ENCODE measurements at regions not wholly inside any gene's neighbourhood (a gene's known extent, or its start where the extent isn't known, plus 50 kb on each side); places are given as distances from the start of the nearest gene placed in this dataset.

DNA sequence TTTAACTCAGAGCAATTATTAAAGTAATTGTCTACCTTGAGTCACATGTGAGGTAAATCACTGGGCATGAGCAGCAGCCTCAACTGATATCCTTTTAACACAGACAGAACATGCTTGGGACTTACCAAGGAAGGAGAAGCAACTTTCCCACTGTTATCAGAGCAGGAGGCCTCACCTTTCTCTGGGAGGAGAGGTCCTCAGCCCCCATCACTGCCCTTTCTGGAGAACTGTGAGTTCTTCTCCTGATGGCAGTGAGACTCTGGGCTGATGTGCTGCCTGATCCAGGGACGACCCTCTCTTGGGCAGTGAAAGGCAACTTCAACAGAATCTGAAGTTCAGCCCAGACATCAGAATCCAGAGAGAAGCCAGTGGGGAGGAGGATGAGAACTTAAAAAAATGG lies 343.4 kb upstream of the IRX1 start:
- no TSS peak for BruUV-seq (replicated peaks)
- POLR2A ChIA-PET, result no interaction called here
- Histone ChIP-seq H3K4me1 (ENCODE audit: control insufficient read depth, insufficient read depth, low read length) (no peaks in the 10 kb centered on the region), H3K27me3 (ENCODE audit: control insufficient read depth, insufficient read depth, low read length) (no peaks in the 10 kb centered on the region), H3K36me3 (ENCODE audit: control insufficient read depth, insufficient read depth, low read length) (no peaks in the 10 kb centered on the region), H3K9me3 (ENCODE audit: control insufficient read depth, insufficient read depth, low read depth, low read length) (no peaks in the 10 kb centered on the region), H3K27ac (ENCODE audit: low read length) (no peak overlapping the region), H3K4me3 (ENCODE audit: low read depth in 2 of 2, low read length in 2 of 2) (no peak overlapping the region)
- ATAC-seq (no peak), DNase-seq (ENCODE audit: low read depth, low spot score) (no peak)
- CTCF ChIA-PET, result no interaction called here
- TF ChIP-seq TCF7L2 (IDR thresholded peaks at IDR 0.05; ENCODE audit: low read depth, low read length) (no peak), POLR2AphosphoS5 (IDR thresholded peaks at IDR 0.05; ENCODE audit: low read depth, low read length) (no peak), SIN3A (IDR thresholded peaks at IDR 0.05; ENCODE audit: borderline replicate concordance, insufficient read depth, low read depth, low read length) (no peak), CTCF (IDR thresholded peaks at IDR 0.05) (no peak), REST (IDR thresholded peaks at IDR 0.05; ENCODE audit: insufficient read depth in 1 of 2, low read depth in 2 of 2, low read length in 1 of 2) (no peak)
- in situ Hi-C loops (cut with HindIII; ENCODE audit: low pct_unique_long_range_greater_than_20kb, low sequenced_read_pairs) (no loop called here), intact Hi-C loops (cut with micrococcal nuclease; ENCODE audit: unreplicated experiment) (no loop called here)

DNA sequence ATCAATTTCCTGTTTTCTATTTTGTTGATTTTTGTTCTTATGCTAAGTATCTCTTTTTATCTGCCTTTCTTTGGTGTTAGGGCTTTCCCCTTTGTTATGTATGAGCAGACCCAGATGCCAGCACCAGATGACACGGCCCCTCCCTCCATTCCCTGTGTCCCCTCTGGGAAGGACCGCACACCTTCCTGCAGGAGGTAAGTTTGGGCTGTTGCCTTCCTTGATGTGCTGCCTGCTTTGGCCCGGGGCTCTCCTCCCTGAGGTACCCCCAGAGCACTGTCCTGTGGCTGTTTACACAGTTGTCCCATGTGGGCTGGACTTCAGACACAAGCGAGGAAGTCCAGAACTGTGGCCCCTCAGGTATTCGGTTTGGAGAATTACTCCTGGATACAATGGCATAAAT lies 343.8 kb upstream of the IRX1 start:
- in situ Hi-C loops (cut with HindIII; ENCODE audit: low pct_unique_long_range_greater_than_20kb, low sequenced_read_pairs), result no loop called here

DNA sequence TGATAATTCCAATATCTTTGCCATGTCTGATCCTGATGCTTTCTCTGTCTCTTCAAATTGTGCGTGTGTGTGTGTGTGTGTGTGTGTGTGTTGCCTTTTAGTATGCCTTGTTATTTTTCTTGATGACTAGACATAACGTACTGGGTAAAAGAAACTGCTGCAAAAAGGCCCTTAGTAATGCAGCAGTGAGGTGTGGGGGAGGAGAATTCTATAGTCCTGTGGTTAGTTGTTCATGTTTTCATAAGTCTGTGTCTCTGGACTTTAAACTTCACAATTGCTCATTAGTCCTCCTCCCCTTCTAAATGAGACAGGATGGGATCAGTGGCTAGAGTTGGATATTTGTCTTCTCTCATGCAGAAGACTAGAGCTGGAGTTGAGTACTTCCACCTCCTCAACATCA lies 346.2 kb upstream of the IRX1 start:
- ChIA-PET POLR2A (no interaction called here), CTCF (no interaction called here)
- Histone ChIP-seq H3K4me1 (ENCODE audit: control insufficient read depth, insufficient read depth, low read length) (no peaks in the 10 kb centered on the region), H3K4me3 (ENCODE audit: low read depth in 2 of 2, low read length in 2 of 2) (no peak overlapping the region), H3K36me3 (ENCODE audit: control insufficient read depth, insufficient read depth, low read length) (no peaks in the 10 kb centered on the region), H3K27ac (ENCODE audit: low read length) (no peak overlapping the region), H3K9me3 (ENCODE audit: control insufficient read depth, insufficient read depth, low read depth, low read length) (no peaks in the 10 kb centered on the region), H3K27me3 (ENCODE audit: control insufficient read depth, insufficient read depth, low read length) (no peaks in the 10 kb centered on the region)
- TF ChIP-seq CTCF (IDR thresholded peaks at IDR 0.05), result no peak
- TF ChIP-seq REST (IDR thresholded peaks at IDR 0.05; ENCODE audit: insufficient read depth in 1 of 2, low read depth in 2 of 2, low read length in 1 of 2), result no peak
- TF ChIP-seq SIN3A (IDR thresholded peaks at IDR 0.05; ENCODE audit: borderline replicate concordance, insufficient read depth, low read depth, low read length), result no peak
- TF ChIP-seq POLR2AphosphoS5 (IDR thresholded peaks at IDR 0.05; ENCODE audit: low read depth, low read length), result no peak
- TF ChIP-seq TCF7L2 (IDR thresholded peaks at IDR 0.05; ENCODE audit: low read depth, low read length), result no peak
- no TSS peak for BruUV-seq (replicated peaks)
- intact Hi-C loops (cut with micrococcal nuclease; ENCODE audit: unreplicated experiment) (no loop called here), in situ Hi-C loops (cut with HindIII; ENCODE audit: low pct_unique_long_range_greater_than_20kb, low sequenced_read_pairs) (no loop called here)
- DNase-seq (ENCODE audit: low read depth, low spot score) (no peak), ATAC-seq (no peak)

More for the DNA sequence above, 343.8 kb upstream of the IRX1 start:
- no peak for TF ChIP-seq POLR2AphosphoS5 (IDR thresholded peaks at IDR 0.05; ENCODE audit: low read depth, low read length)
- no peak overlapping the region for H3K4me3 ChIP-seq (ENCODE audit: low read depth in 2 of 2, low read length in 2 of 2)
- DNase-seq (ENCODE audit: low read depth, low spot score), result no peak
- H3K9me3 ChIP-seq (ENCODE audit: control insufficient read depth, insufficient read depth, low read depth, low read length), result no peaks in the 10 kb centered on the region
- CTCF ChIA-PET, result no interaction called here
- no peaks in the 10 kb centered on the region for H3K27me3 ChIP-seq (ENCODE audit: control insufficient read depth, insufficient read depth, low read length)
- no TSS peak for BruUV-seq (replicated peaks)
- POLR2A ChIA-PET, result no interaction called here
- intact Hi-C loops (cut with micrococcal nuclease; ENCODE audit: unreplicated experiment), result no loop called here
- no peak for ATAC-seq
- H3K36me3 ChIP-seq (ENCODE audit: control insufficient read depth, insufficient read depth, low read length), result no peaks in the 10 kb centered on the region
- H3K4me1 ChIP-seq (ENCODE audit: control insufficient read depth, insufficient read depth, low read length), result no peaks in the 10 kb centered on the region
- no peak overlapping the region for H3K27ac ChIP-seq (ENCODE audit: low read length)

Data from Panc1 (cell line).